Stomach (tissue), 4 donors: ENCODE measurements at regions not wholly inside any gene's neighbourhood (a gene's known extent, or its start where the extent isn't known, plus 50 kb on each side); places are given as distances from the start of the nearest gene placed in this dataset.

Experiments
- POLR2A ChIP-seq, 4 donors: fragments of 450-650 bp; IDR thresholded peaks; one replicate each; pipeline ENCODE4 v1.6.1; 2016; ENCODE audit warnings: antibody characterized with exemption in 4 of 4, control low read depth in 2 of 4, mild to moderate bottlenecking in 1 of 4, moderate library complexity in 1 of 4
- TF ChIP-seq, protein P1 (sequence below), 7 experiments: fragments of 450-650 bp in 4 of 7; fragments of 200-600 bp in 3 of 7; sonication (generic) in 3 of 7; IDR thresholded peaks; one replicate each; pipeline ENCODE4 v1.5.1; 2016 to 2019; ENCODE audit warnings: antibody characterized with exemption in 7 of 7, control low read depth in 2 of 7, mild to moderate bottlenecking in 1 of 7

DNA sequence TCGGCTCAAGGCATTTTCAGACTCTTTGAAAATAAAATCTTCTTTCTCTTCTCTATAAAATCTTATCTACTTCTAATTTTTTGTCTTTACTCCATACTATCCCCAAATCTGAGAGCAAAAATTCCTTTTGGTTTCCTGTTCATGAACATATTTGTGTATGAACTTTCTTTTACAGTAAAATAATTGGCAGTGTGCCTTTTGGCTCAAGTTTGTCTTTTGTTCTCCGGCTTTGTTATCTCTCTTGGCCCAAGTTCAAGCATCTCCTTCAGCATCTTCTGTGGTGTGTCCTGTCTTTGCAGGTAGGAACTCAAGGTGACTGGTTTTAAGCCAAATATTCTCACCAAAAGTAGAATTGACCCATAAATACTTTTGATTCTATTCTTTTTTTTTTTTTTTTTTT, 276.6 kb upstream of the FAT1 start:
- TF ChIP-seq, protein P1, sequence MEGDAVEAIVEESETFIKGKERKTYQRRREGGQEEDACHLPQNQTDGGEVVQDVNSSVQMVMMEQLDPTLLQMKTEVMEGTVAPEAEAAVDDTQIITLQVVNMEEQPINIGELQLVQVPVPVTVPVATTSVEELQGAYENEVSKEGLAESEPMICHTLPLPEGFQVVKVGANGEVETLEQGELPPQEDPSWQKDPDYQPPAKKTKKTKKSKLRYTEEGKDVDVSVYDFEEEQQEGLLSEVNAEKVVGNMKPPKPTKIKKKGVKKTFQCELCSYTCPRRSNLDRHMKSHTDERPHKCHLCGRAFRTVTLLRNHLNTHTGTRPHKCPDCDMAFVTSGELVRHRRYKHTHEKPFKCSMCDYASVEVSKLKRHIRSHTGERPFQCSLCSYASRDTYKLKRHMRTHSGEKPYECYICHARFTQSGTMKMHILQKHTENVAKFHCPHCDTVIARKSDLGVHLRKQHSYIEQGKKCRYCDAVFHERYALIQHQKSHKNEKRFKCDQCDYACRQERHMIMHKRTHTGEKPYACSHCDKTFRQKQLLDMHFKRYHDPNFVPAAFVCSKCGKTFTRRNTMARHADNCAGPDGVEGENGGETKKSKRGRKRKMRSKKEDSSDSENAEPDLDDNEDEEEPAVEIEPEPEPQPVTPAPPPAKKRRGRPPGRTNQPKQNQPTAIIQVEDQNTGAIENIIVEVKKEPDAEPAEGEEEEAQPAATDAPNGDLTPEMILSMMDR (IDR thresholded peaks at IDR 0.05) = no peak
- TF ChIP-seq POLR2A (IDR thresholded peaks at IDR 0.05) = no peak
